Fibroblast of lung (primary cell): ENCODE measurements at regions not wholly inside any gene's neighbourhood (a gene's known extent, or its start where the extent isn't known, plus 50 kb on each side); places are given as distances from the start of the nearest gene placed in this dataset.

Source experiments
- DNase-seq, 2 donors: peaks; one replicate each; pipeline versions ENCODE4 v3.0.0 to v3.0.0-alpha.2; 2010; ENCODE audit warnings: low read depth in 2 of 2
- H2AFZ ChIP-seq: 2 replicates; pipeline ENCODE4 v1.5.1; 2012; ENCODE audit warnings: low read length, control low read depth, inconsistent platforms
- H3K27ac ChIP-seq: 2 replicates; pipeline ENCODE4 v1.5.1; 2011; ENCODE audit warnings: low read length, control low read depth; ENCODE audit not compliant: insufficient read depth
- H3K27me3 ChIP-seq: 2 replicates; pipeline ENCODE4 v1.5.1; 2011; ENCODE audit warnings: mild to moderate bottlenecking, low read length; ENCODE audit not compliant: control insufficient read depth, insufficient read depth
- H3K36me3 ChIP-seq: 2 replicates; pipeline ENCODE4 v1.5.1; 2011; ENCODE audit warnings: low read length; ENCODE audit not compliant: control insufficient read depth, insufficient read depth
- H3K4me1 ChIP-seq: 2 replicates; pipeline ENCODE4 v1.5.1; 2011; ENCODE audit warnings: low read length; ENCODE audit not compliant: control insufficient read depth, insufficient read depth; ENCODE audit errors: extremely low read depth
- H3K4me2 ChIP-seq: 2 replicates; pipeline ENCODE4 v1.5.1; 2011; ENCODE audit warnings: low read length, control low read depth; ENCODE audit not compliant: insufficient read depth; ENCODE audit errors: extremely low read depth
- H3K4me3 ChIP-seq, 4 experiments: fragments of 200-600 bp in 1 of 4; sonication (generic) in 1 of 4; replicated peaks in 1 of 4; 2 replicates each; pipeline ENCODE4 v1.5.1; 2011 to 2016; ENCODE audit warnings: low read length in 4 of 4, low read depth in 3 of 4, mild to moderate bottlenecking in 3 of 4, control low read depth in 2 of 4, inconsistent platforms in 1 of 4, mixed read lengths in 1 of 4; ENCODE audit not compliant: insufficient read depth in 1 of 4; ENCODE audit errors: control extremely low read depth in 1 of 4
- H3K79me2 ChIP-seq: 2 replicates; pipeline ENCODE4 v1.5.1; 2012; ENCODE audit warnings: mild to moderate bottlenecking, low read length, inconsistent platforms; ENCODE audit not compliant: control insufficient read depth, insufficient read depth
- H3K9ac ChIP-seq: 2 replicates; pipeline ENCODE4 v1.5.1; 2011; ENCODE audit warnings: mild to moderate bottlenecking, low read length, control low read depth; ENCODE audit not compliant: insufficient read depth
- H3K9me3 ChIP-seq: 2 replicates; pipeline ENCODE4 v1.5.1; 2012; ENCODE audit warnings: low read depth, low read length; ENCODE audit not compliant: control insufficient read depth, insufficient read depth
- H4K20me1 ChIP-seq: 2 replicates; pipeline ENCODE4 v1.5.1; 2011; ENCODE audit warnings: low read length; ENCODE audit not compliant: control insufficient read depth, insufficient read depth; ENCODE audit errors: extremely low read depth
- CTCF ChIP-seq, 2 donors: IDR thresholded peaks in 1 of 2; conservative IDR thresholded peaks in 1 of 2; 1 replicate in 1 of 2; 2 replicates in 1 of 2; pipeline ENCODE4 v1.5.1; 2011 to 2012; ENCODE audit warnings: low read length in 2 of 2, control low read depth in 1 of 2, inconsistent platforms in 1 of 2, low read depth in 1 of 2, mild to moderate bottlenecking in 1 of 2
- EZH2 ChIP-seq: IDR thresholded peaks from 2 replicates; pipeline ENCODE4 v1.5.1; 2012; ENCODE audit warnings: low read length, control low read depth, mild to moderate bottlenecking; ENCODE audit errors: missing control alignments

GRCh38 chrX:784829-785228, 154.2 kb downstream of the SHOX start:
- Histone ChIP-seq H3K4me3 (no peak overlapping the region), H4K20me1 (no peaks in the 10 kb centered on the region), H3K4me1 (no peaks in the 10 kb centered on the region), H3K4me2 (no peak overlapping the region), H3K27me3 (no peaks in the 10 kb centered on the region), H3K9me3 (no peaks in the 10 kb centered on the region), H2AFZ (no peak overlapping the region), H3K36me3 (no peaks in the 10 kb centered on the region), H3K27ac (no peak overlapping the region), H3K79me2 (no peaks in the 10 kb centered on the region), H3K9ac (no peak overlapping the region)
- DNase-seq, result no peak
- TF ChIP-seq EZH2 (no peak), CTCF (conservative IDR thresholded peaks at IDR 0.05 in 1 of 2, IDR thresholded peaks at IDR 0.05 in 1 of 2; ENCODE audit: low read depth in 1 of 2, low read length in 2 of 2) (no peak)

- H3K4me3 ChIP-seq, result no peak overlapping the region
- no peaks in the 10 kb centered on the region for H3K4me1 ChIP-seq
- no peak overlapping the region for H2AFZ ChIP-seq
- no peak overlapping the region for H3K4me2 ChIP-seq
- no peak overlapping the region for H3K27ac ChIP-seq
- no peaks in the 10 kb centered on the region for H3K79me2 ChIP-seq
- no peaks in the 10 kb centered on the region for H4K20me1 ChIP-seq
- H3K9me3 ChIP-seq, result no peaks in the 10 kb centered on the region
- H3K9ac ChIP-seq, result no peak overlapping the region
- no peak for DNase-seq
- TF ChIP-seq EZH2 (no peak), CTCF (conservative IDR thresholded peaks at IDR 0.05 in 1 of 2, IDR thresholded peaks at IDR 0.05 in 1 of 2; ENCODE audit: low read depth in 1 of 2, low read length in 2 of 2) (no peak)
- H3K36me3 ChIP-seq, result no peaks in the 10 kb centered on the region
- H3K27me3 ChIP-seq, result no peaks in the 10 kb centered on the region
Measured at GRCh38 chrX:781224-782204, 150.9 kb downstream of the SHOX start.

GRCh38 chrX:776529-777230, 146.1 kb downstream of the SHOX start:
- Histone ChIP-seq H3K4me2 (no peak overlapping the region), H3K9ac (no peak overlapping the region), H3K4me3 (no peak overlapping the region), H3K27ac (no peak overlapping the region), H3K79me2 (no peaks in the 10 kb centered on the region), H4K20me1 (no peaks in the 10 kb centered on the region), H3K9me3 (no peaks in the 10 kb centered on the region), H2AFZ (no peak overlapping the region), H3K4me1 (no peaks in the 10 kb centered on the region), H3K36me3 (no peaks in the 10 kb centered on the region), H3K27me3 (no peaks in the 10 kb centered on the region)
- DNase-seq, result no peak
- TF ChIP-seq CTCF (conservative IDR thresholded peaks at IDR 0.05 in 1 of 2, IDR thresholded peaks at IDR 0.05 in 1 of 2; ENCODE audit: low read depth in 1 of 2, low read length in 2 of 2) (no peak), EZH2 (no peak)
